ENCODE measurements at regions not wholly inside any gene's neighbourhood (a gene's known extent, or its start where the extent isn't known, plus 50 kb on each side); places are given as distances from the start of the nearest gene placed in this dataset.
"Not testable (repeated sequence)": the region's sequence is repeated elsewhere in the genome, so short reads cannot be mapped to it uniquely, and the experiment has no call there.

DNA sequence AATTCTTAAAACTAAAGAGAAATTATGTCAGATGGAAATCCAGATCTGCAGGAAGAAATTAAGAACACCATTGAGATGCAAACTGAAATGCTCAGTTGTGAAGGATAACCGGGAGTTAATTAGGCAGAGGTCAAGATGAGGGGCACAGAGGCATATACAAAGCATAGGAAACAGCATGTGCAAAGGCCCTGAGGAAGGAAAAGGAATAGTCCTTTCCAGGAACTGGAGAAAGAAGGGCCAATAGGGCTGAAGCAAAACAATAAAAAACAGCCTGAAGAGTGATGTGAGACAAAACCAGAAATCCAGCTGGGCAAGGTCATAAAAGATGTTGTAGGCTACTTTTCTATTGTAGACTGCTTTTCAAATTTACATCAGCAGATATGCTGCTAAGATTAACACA, 155.1 kb downstream of the AVL9 start:
- DNase-seq (ENCODE audit: low read depth, low spot score), result not testable (repeated sequence)

- no peak for DNase-seq (ENCODE audit: low read depth, low spot score)
Observed at GRCh38 chr7:32648408-32649156, 153.3 kb downstream of the AVL9 start.

GRCh38 chr7:32645255-32645654, 150.0 kb downstream of the AVL9 start:
- not testable (repeated sequence) for DNase-seq (ENCODE audit: low read depth, low spot score)

DNA sequence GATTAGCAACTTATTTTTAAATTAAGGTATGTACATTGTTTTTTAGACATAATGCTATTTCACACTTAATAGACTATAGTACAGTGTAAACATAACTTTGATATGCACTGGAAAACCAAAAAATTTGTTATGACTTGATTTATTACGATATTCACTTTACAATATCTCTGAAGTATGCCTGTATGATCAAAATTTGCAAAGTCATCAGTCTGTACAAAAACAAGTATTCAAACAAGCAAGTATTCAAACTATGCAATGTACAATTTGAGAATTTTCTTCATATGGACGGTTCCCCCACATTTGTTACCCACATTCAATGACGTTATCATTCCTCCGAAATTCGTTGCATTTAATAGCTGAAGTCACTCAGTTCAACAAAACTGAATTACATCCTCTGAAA, 147.9 kb downstream of the AVL9 start:
- no peak for DNase-seq (ENCODE audit: low read depth, low spot score)

DNA sequence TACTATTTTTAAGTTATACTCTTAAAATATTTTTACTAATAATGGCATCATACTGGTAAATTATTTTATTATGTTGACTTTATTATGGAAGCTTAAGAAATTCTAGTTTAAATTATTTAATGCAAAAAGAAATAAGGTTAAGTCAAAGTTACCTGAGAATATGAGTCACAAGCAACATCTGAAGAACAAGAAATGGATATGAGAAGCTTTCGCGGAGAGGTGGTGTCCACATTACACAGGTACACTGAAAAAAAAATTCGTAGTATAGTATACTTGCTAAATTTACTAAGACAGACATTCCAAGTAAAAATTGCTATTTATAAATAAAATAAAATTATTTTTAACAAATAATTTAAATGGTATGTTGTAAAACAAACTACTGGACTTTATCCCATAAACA, 143.8 kb downstream of the AVL9 start:
- DNase-seq (ENCODE audit: low read depth, low spot score), result no peak

DNA sequence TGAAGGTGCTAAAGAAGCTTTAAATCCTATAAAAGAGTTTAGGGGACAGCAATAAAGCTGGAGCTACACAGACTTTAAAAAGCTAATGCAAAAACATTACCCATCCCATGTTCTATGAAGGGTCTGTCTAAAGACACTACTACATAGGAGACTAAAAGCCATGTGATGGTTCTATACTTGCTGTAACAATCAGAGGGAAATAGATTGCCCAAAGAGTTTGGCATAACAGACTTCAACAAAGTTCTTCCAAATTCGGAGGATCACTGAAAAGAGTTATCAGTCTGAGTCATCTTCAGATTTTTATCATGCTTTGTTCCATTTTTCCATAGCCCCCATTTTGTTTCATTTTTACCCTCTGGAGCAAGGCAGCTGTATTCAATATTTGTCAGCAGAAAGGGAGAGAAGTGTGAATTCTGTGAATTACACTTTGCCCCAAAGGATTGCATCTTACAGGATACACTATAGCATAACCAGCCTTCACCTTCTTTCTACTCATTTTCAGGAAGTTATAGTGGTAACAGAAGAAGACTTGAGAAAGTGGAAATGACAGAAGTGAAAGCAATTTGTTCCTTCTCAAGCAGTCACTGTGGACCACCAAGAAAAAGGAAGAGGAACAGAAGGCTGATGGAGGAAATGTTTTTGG, 143.3 kb downstream of the AVL9 start:
- not testable (repeated sequence) for DNase-seq (ENCODE audit: low read depth, low spot score)

All from pulmonary artery endothelial cell (primary cell).